Suprapubic skin (tissue), 3 donors: ENCODE measurements at regions not wholly inside any gene's neighbourhood (a gene's known extent, or its start where the extent isn't known, plus 50 kb on each side); places are given as distances from the start of the nearest gene placed in this dataset.

ENCODE experiments used
- POLR2A ChIP-seq, 2 donors: fragments of 450-650 bp; IDR thresholded peaks; one replicate each; pipeline ENCODE4 v1.6.1; 2017; ENCODE audit warnings: antibody characterized with exemption in 2 of 2, mild to moderate bottlenecking in 2 of 2, moderate library complexity in 2 of 2
- TF ChIP-seq, protein P1 (sequence below), 2 donors: fragments of 200-600 bp in 1 of 2; fragments of 450-650 bp in 1 of 2; sonication (generic) in 1 of 2; IDR thresholded peaks; one replicate each; pipeline ENCODE4 v1.5.1; 2016 to 2019; ENCODE audit warnings: antibody characterized with exemption in 2 of 2, mild to moderate bottlenecking in 1 of 2, moderate library complexity in 1 of 2

DNA sequence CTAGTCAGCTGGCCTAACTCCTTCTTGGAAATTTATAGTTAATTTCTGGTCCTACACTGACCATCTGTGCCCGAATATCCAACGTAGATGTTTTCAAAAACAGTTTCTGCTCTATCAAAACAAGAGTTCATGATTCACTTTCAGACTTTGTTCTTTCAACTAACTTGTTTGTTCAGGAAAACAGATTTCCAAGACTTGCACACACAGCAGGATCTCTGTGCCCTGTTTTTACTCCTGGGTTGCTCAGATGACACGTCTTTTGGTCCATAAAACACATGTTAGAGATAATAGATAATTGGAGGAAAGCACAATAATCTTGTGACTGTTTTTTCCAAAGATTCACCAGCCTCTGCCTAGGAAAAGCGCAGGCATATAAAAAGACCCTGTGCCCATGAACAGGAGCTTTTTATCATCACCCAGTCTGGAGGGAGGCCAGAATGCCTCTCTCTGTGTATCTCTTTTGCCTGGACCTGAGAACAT is 218.0 kb downstream of the IRS2 start:
- TF ChIP-seq POLR2A (IDR thresholded peaks at IDR 0.05), result no peak
- TF ChIP-seq, protein P1, sequence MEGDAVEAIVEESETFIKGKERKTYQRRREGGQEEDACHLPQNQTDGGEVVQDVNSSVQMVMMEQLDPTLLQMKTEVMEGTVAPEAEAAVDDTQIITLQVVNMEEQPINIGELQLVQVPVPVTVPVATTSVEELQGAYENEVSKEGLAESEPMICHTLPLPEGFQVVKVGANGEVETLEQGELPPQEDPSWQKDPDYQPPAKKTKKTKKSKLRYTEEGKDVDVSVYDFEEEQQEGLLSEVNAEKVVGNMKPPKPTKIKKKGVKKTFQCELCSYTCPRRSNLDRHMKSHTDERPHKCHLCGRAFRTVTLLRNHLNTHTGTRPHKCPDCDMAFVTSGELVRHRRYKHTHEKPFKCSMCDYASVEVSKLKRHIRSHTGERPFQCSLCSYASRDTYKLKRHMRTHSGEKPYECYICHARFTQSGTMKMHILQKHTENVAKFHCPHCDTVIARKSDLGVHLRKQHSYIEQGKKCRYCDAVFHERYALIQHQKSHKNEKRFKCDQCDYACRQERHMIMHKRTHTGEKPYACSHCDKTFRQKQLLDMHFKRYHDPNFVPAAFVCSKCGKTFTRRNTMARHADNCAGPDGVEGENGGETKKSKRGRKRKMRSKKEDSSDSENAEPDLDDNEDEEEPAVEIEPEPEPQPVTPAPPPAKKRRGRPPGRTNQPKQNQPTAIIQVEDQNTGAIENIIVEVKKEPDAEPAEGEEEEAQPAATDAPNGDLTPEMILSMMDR (IDR thresholded peaks at IDR 0.05), result no peak
